GM03348 (cell line): ENCODE measurements at regions not wholly inside any gene's neighbourhood (a gene's known extent, or its start where the extent isn't known, plus 50 kb on each side); places are given as distances from the start of the nearest gene placed in this dataset.

Source experiments
- DNase-seq: peaks from one replicate; pipeline ENCODE4 v3.0.0; 2012; ENCODE audit warnings: low spot score

DNA sequence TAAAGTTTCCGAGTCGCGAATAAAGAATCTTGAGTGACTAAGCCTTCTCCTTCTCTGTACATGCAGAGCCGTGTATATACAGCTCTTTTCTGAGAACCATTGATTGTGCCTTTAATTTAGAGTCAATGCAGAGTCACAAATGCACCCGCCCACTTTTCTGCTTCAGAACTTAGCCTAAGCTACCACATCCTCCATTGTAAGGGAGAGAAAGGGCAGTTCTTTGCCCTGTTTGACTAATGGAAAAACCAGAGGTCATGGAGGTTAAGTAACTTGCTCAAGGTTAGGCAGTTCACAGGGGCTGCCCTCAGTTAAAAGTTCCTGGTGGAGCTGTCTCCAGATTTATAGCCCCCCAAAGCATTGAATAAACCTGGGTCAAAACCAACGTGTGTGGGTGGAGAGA is 139.6 kb downstream of the TOMM20 start:
- no peak for DNase-seq

DNA sequence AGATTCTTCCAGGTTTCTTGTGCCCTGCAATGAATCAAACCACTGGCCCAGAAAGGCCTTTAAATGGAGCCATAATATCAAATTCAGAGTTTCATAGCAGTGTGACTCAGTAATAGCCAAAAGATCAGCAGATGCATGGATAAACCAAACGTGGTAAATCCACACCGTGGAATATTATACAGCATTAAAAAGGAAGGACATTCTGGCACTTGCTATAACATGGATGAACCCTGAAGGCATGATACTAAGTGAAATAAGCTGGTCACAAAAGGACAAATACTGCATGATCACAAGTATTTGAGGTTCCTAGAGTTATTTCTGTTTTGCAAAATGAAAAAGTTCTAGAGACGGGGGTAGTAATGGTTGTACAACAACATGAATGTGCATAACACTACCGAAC is 140.1 kb downstream of the TOMM20 start:
- no peak for DNase-seq

GRCh38 chr1:234988155-234988517 is 140.5 kb downstream of the TOMM20 start:
- no peak for DNase-seq

DNA sequence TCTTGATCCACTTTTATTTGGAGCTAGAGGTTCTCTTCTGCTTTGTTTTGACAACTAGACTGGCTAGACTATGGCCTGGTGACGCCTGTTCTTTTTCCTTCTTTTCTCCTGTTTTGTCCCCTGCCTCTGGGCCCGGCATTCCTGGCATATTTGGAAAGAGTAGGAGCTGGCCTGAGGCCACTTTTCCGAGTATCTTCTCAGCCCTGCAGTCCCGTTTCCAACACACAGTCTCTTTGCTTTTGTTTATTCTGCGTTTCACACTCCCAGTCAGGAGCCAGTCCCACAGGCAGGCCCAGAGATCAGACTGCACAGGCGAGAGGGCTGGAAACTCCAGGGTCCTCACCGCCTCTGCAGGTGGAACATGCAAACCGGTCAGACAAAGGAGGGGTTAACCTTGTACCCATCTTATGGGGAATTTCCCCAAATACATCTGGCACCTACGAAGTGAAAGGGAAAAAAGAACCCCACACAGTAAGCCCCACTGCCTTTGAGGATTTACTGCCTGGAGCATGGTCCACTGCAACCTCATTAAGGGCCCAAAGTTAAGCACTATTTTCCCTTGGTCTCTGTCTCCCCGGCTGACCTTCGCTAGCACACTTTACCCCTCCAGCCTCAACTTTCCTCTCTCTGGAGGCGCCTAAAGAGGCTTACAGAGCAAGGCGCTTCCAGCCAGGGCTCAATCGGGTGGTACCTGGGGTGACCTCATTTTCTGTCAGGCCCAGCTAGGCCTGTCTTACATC is 141.1 kb downstream of the TOMM20 start:
- DNase-seq: peak; percentile 55

DNA sequence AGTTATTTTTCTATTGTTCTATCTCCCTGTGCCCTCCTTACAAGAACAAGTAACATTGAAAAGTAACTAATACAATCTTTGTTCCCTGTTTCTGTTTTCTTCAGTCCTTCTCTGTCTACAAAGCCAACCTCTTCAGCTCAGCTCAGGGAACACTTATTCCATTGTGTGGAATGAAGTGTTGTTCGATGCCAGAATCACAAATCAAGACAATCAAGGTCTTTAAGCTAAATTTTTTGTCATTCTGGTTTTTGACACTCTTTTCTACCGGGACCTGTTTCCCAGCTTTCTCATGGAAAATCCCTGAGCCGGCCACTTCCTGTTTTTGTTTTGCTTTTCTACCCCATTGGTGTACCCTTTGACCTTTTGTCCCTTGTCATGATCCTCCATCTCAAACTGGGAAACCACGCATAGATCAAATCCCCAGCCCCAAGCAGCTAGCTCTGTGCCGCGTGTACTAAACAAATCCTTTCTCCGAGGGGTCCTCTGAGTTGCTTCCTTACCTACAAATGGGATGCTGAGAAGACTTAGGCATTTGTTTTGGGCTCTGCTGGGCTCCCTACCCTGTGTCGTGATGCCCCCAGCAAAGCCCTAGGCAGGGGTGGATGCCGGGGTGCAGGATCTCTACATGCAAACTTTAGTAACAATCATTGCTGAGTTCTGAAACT is 141.8 kb downstream of the TOMM20 start:
- DNase-seq: no peak

DNA sequence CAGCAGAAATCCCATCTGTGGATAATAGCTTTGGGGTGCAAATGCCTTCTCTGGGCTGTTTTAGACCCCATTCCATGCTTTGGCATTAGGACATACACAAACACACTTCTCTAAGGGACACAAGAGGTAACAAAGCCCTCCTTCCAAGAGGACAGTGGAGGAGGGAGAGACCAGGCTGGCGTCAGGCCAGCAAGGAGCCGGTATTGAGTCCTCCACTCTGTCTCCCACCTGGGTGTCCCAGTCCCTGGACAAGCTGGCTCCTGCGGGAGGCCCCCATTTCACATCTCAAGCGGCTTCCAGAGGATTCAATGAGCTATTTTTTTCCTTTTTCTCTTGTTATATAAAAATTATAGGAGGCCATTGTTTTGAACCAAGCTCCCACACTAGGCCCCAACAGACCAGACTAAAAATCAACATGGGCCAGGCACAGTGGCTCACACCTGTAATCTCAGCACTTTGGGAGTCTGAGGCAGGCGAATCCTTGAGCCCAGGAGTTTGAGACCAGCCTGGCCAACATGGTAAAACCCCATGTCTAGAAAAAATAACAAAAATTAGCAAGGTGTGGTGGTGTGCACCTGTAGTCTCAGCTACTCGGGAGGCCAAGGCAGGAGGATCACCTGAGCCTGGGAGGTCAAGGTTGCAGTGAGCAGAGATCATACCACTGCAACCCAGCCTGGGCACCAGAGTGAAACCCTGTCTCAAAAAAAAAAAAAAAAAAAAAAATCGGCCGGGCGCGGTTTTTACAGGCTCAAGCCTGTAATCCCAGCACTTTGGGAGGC is 142.9 kb downstream of the TOMM20 start:
- no peak for DNase-seq

DNA sequence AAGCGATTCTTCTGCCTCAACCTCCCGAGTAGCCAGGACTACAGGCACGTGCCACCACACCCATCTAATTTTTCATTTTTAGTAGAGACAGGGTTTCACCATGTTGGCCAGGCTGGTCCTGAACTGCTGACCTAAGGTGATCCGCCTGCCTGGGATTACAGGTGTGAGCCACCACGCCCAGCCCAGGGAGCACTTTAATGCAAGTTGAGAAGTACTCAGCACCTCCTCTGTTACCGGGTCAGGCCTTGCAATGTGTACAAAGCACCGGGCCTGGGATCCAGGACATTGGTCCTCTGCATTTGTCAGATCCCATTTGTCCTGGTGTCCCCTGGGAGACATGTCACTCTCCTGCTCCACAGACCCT is 143.6 kb downstream of the TOMM20 start:
- DNase-seq: no peak

- DNase-seq: no peak
Measured at GRCh38 chr1:234983564-234984238, 144.9 kb downstream of the TOMM20 start.

DNA sequence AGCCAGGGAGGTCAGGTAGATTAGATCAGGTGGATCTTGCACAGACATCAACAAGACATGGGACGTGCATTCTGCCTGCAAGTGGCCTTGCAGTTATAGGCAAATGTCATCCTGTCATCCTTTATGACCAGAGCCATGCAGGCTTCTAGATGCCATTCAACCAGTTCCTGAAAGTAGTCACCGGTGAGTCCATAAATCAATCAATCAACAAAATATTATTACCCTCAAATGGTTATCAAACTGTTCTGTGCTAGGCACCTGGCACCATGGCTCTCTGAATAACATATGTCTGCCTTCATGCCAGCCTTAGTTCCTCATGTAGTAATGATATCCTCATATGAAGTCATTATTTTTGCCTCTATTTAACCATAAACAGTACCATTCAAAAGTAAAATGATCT is 146.9 kb downstream of the TOMM20 start:
- DNase-seq: no peak

DNA sequence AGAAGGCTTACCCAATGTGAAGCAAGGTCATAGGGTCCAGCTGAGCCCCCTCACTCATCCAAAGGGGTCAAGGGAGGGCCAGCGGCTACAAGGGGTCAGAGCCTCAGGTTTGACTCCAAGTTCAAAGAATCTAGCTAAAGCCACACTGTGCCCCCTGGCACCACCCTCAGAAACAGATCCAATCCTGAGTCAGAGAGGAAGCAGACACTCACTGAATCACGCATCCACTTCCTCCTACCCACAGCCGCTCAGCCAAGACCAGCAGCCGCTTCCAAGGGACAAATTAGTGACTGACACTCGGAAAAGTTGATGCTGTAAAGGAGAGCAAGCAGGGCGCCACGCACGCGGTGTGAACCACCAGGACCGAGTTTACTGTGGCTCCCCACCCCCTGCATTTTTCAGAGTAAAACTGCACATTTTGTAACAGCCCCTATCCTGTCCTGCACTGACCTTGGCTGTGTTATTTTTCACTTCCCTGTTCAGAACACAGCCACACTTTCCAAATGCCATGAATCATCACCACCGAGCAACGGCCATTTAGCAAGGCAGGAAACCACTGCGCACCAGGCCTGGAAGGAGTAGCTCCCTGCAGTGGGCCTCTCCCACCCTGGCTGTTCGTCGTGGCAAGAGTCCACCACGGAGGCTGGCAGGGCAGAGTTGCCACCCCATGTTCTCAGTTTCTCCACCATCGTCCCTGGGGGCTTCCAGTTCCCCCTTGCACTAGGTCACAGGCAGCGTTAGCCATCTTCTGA is 147.8 kb downstream of the TOMM20 start:
- DNase-seq: peak; percentile 78

DNA sequence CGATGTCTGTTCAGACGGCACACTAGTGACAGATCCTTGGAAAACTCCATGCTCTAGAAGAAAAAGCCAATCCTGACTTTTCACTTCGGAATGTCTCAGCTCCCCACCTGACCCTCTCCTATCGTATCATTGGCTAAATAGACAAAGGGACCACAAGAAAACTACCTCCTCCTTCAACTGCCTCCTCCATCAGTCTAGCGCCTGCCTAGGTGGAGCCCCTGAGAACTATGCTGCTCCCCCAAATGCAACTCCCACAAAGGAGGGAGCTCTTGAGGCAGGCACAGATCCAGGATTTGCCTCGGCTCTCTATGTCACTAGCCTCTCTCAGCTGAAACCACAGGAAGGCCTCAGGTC is 148.4 kb downstream of the TOMM20 start:
- DNase-seq: no peak

- DNase-seq: no peak
Measured at GRCh38 chr1:234979296-234980279, 149.0 kb downstream of the TOMM20 start.

DNA sequence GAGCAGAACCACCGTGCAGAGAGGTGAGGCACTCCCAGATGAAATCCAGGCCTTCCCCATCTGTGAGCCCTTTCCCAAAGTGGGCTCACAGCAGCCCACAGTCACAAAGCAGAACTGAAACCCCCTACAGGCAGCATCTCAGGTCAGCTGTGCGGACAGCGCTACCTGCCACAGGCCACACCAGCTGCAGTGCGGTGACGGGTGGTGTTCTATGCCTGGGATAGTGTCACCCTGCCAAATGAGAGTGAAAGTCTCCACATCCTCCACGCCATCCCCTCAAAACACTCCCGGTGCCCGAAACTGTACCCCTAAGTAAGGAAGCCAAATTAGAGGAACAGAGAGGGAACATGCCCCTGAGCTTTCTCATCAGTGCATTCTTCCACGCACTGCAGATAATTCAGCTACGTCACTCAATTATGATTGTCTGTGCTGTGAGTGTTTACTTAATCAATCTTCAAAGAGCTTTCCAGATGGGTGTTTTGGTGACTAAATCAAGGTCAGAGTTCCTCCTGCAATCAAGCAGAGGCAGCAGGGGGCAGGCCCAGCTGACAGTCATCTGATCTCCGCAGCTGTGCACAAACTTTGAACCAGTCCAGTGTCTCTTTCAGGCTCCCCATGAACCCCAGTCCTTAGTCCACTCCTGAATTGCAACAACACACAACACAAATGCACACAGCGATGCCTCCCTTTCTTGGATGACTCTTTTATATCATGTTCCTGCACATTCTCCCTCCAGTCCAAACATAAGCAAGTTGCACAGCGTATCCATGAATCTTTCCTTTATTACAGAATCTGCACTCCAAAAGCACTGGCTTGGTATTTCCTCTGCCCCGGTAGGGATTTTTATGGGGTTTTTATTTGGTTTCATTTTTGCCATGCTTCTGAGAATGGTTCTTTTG is 150.0 kb downstream of the TOMM20 start:
- no peak for DNase-seq

DNA sequence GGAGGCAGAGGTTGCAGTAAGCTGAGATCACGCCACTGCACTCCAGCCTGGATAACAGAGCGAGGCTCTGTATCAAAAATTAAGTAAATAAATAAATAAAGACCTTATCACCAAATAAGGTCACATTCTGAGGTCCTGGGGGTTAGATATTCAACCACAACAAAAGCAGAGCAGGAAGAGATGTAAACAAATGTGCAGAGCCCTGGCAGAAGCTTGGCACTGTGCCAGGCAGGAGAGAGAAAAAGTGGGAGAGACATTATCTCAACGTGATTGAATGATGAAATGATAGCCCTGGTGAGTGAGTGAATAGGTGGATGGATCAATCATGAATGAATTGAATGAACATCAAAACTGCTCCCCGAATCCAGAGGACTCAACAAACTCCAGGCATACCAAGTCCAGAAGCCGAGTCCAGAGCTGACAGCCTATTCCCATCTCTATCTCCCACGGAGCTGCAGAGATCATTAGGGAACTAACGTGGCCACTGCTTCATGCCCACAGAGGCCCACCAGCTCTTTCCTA is 150.7 kb downstream of the TOMM20 start:
- DNase-seq: no peak

DNA sequence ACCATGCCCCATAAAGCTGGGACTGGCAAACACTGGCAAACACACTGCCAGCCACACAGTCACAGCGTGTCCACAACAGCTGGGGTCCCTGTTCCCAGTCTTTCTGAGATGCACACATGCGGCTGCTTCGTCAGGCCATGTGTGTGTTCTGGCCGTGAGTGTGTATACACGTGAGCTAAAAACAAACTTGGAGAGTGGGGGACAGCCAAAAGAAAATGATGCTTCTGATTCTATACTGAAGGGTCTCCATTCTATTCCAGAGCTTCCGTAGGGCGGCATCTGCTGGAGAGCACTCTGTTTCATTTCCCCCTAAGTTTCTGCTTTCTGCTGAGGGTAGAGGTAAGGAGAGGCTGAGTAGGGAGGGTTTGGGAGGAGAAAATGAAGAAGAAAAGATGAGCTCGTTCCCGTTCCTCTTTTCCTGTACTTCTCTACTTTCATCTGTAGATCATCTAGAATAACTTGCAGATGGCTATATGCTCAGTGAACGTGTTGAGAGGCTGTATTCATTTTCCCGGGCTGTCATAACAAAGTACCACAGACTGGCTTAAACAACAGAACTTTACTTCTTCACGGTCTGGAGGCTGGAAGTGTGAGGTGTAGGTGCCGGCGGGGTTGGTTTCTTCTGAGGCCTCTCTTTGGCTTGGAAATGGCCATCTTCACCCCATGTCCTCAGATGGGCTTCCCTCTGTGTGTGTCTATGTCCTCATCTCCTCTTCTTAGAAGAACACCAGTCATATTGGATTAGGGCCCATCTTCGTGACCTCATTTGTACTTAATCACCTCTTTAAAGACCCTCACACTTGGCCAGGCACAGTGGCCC is 151.6 kb downstream of the TOMM20 start:
- no peak for DNase-seq

GRCh38 chr1:234975941-234976860 is 152.4 kb downstream of the TOMM20 start:
- DNase-seq: no peak

DNA sequence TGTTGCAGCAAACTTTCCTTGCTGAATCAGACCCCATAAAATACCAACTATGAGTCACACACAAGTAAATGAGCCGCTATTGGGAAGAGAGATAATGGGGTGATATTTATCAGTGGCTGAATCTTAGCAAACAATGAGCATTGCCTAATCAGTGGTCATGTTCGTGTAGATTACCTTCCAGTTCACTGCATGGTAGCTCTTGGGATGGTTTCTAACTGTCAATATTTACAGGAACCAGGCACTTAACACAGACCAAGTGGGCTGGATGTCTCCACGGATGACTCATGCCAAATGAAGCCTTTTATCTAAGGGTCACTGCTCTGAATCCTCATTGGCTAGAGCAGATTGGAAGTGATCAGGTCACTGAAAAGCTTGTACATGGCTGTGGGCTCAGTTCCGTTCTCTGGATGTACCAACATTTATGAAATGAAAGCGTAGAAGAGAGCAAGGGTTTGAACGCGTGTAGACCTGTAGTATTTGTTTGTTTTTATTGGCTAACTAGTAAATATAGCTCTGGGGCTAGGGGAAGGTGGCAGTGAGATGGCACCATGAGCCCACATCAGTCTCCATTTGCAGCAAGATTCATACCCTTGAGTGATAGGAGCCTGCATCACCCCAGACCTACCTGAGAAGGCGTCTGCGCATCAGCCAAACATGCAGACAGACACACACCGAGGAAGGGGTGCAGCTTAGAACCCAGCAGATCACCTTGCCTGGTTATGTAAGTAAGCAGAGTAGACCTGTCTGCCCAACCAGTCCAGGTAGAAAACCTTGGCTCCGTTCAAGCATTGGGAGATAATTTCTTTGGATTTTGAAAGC is 153.3 kb downstream of the TOMM20 start:
- DNase-seq: peak; percentile 67
